ENCODE measurements at regions not wholly inside any gene's neighbourhood (a gene's known extent, or its start where the extent isn't known, plus 50 kb on each side); places are given as distances from the start of the nearest gene placed in this dataset.
A peak's percentile ranks its signal among the peaks of the same experiment; 100 is the strongest.

GRCh38 chr3:101091489-101091888 lies 98.3 kb upstream of the ABI3BP start:
- TF ChIP-seq, protein P1, sequence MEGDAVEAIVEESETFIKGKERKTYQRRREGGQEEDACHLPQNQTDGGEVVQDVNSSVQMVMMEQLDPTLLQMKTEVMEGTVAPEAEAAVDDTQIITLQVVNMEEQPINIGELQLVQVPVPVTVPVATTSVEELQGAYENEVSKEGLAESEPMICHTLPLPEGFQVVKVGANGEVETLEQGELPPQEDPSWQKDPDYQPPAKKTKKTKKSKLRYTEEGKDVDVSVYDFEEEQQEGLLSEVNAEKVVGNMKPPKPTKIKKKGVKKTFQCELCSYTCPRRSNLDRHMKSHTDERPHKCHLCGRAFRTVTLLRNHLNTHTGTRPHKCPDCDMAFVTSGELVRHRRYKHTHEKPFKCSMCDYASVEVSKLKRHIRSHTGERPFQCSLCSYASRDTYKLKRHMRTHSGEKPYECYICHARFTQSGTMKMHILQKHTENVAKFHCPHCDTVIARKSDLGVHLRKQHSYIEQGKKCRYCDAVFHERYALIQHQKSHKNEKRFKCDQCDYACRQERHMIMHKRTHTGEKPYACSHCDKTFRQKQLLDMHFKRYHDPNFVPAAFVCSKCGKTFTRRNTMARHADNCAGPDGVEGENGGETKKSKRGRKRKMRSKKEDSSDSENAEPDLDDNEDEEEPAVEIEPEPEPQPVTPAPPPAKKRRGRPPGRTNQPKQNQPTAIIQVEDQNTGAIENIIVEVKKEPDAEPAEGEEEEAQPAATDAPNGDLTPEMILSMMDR (IDR thresholded peaks at IDR 0.05; ENCODE audit: extremely low read depth, low read depth, low read length), result no peak
- H3K9me3 ChIP-seq (ENCODE audit: low read depth, low read length), result no peaks in the 10 kb centered on the region

GRCh38 chr3:101085752-101086151 lies 92.5 kb upstream of the ABI3BP start:
- no peak for DNase-seq (ENCODE audit: insufficient read length, low spot score, missing footprints)

More at GRCh38 chr3:101091489-101091888, 98.3 kb upstream of the ABI3BP start:
- Histone ChIP-seq H3K27ac (ENCODE audit: low read depth, low read length) (no peak overlapping the region), H3K27me3 (ENCODE audit: insufficient read depth, low read length) (no peaks in the 10 kb centered on the region), H3K79me2 (ENCODE audit: insufficient read depth, low read length) (no peaks in the 10 kb centered on the region), H3K4me2 (ENCODE audit: insufficient read depth, low read length) (no peak overlapping the region), H4K20me1 (ENCODE audit: insufficient read depth, low read length) (no peaks in the 10 kb centered on the region), H3K4me1 (ENCODE audit: insufficient read depth, low read length) (peaks cover 12% of the 10 kb centered on the region), H3K36me3 (ENCODE audit: insufficient read depth, low read length) (no peaks in the 10 kb centered on the region), H2AFZ (ENCODE audit: low read length) (peak overlapping the region; percentile 8), H3K4me3 (ENCODE audit: insufficient read depth, low read length) (no peak overlapping the region)
- no peak for DNase-seq (ENCODE audit: insufficient read length, low spot score, missing footprints)

DNA sequence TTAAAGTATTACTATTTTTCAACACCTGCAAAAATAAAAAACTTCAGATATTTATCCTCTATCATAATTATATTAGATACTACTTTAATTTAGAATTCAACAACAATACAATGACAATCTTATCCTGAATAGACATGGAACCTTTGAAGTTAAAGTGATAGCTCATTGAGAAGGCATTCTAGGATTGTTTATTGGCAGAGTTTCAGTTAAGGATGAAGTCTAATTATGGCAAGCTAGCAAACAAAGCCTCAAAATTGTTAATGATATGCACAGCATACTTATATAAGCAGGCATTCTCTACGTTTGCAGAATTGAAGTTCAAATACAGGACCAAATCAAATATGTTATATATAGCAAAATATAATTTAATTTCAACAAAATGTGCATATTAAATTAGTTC lies 91.2 kb upstream of the ABI3BP start:
- no peaks in the 10 kb centered on the region for H3K79me2 ChIP-seq (ENCODE audit: insufficient read depth, low read length)
- no peak overlapping the region for H3K4me3 ChIP-seq (ENCODE audit: insufficient read depth, low read length)
- no peaks in the 10 kb centered on the region for H3K27me3 ChIP-seq (ENCODE audit: insufficient read depth, low read length)
- no peaks in the 10 kb centered on the region for H3K36me3 ChIP-seq (ENCODE audit: insufficient read depth, low read length)
- no peak for DNase-seq (ENCODE audit: insufficient read length, low spot score, missing footprints)
- TF ChIP-seq, protein P1 (IDR thresholded peaks at IDR 0.05; ENCODE audit: extremely low read depth, low read depth, low read length), result no peak
- H2AFZ ChIP-seq (ENCODE audit: low read length), result no peak overlapping the region
- peaks cover 6% of the 10 kb centered on the region for H3K4me1 ChIP-seq (ENCODE audit: insufficient read depth, low read length)
- no peaks in the 10 kb centered on the region for H3K9me3 ChIP-seq (ENCODE audit: low read depth, low read length)
- H4K20me1 ChIP-seq (ENCODE audit: insufficient read depth, low read length), result no peaks in the 10 kb centered on the region
- H3K27ac ChIP-seq (ENCODE audit: low read depth, low read length), result no peak overlapping the region
- no peak overlapping the region for H3K4me2 ChIP-seq (ENCODE audit: insufficient read depth, low read length)

More at GRCh38 chr3:101085752-101086151, 92.5 kb upstream of the ABI3BP start:
- TF ChIP-seq, protein P1 (IDR thresholded peaks at IDR 0.05; ENCODE audit: extremely low read depth, low read depth, low read length), result no peak
- Histone ChIP-seq H3K4me1 (ENCODE audit: insufficient read depth, low read length) (peaks cover 6% of the 10 kb centered on the region), H3K4me2 (ENCODE audit: insufficient read depth, low read length) (no peak overlapping the region), H2AFZ (ENCODE audit: low read length) (peak overlapping the region; percentile 49), H3K9me3 (ENCODE audit: low read depth, low read length) (no peaks in the 10 kb centered on the region), H3K36me3 (ENCODE audit: insufficient read depth, low read length) (no peaks in the 10 kb centered on the region), H3K4me3 (ENCODE audit: insufficient read depth, low read length) (no peak overlapping the region), H3K79me2 (ENCODE audit: insufficient read depth, low read length) (no peaks in the 10 kb centered on the region), H3K27ac (ENCODE audit: low read depth, low read length) (no peak overlapping the region), H4K20me1 (ENCODE audit: insufficient read depth, low read length) (no peaks in the 10 kb centered on the region), H3K27me3 (ENCODE audit: insufficient read depth, low read length) (no peaks in the 10 kb centered on the region)

- Histone ChIP-seq H4K20me1 (ENCODE audit: insufficient read depth, low read length) (no peaks in the 10 kb centered on the region), H3K27ac (ENCODE audit: low read depth, low read length) (no peak overlapping the region), H3K4me3 (ENCODE audit: insufficient read depth, low read length) (no peak overlapping the region), H3K36me3 (ENCODE audit: insufficient read depth, low read length) (no peaks in the 10 kb centered on the region), H3K27me3 (ENCODE audit: insufficient read depth, low read length) (no peaks in the 10 kb centered on the region), H3K79me2 (ENCODE audit: insufficient read depth, low read length) (no peaks in the 10 kb centered on the region), H3K9me3 (ENCODE audit: low read depth, low read length) (no peaks in the 10 kb centered on the region), H3K4me1 (ENCODE audit: insufficient read depth, low read length) (peaks cover 6% of the 10 kb centered on the region), H2AFZ (ENCODE audit: low read length) (no peak overlapping the region), H3K4me2 (ENCODE audit: insufficient read depth, low read length) (no peak overlapping the region)
- TF ChIP-seq, protein P1 (IDR thresholded peaks at IDR 0.05; ENCODE audit: extremely low read depth, low read depth, low read length), result no peak
- DNase-seq (ENCODE audit: insufficient read length, low spot score, missing footprints), result no peak
Measured at GRCh38 chr3:101081999-101082398, 88.8 kb upstream of the ABI3BP start.

All from osteoblast (primary cell).